GM19467 (cell line): ENCODE measurements at regions not wholly inside any gene's neighbourhood (a gene's known extent, or its start where the extent isn't known, plus 50 kb on each side); places are given as distances from the start of the nearest gene placed in this dataset.
"Not testable (repeated sequence)": the region's sequence is repeated elsewhere in the genome, so short reads cannot be mapped to it uniquely, and the experiment has no call there.

Experiments
- ATAC-seq: cut with Tn5 transposase; IDR thresholded peaks from one replicate; pipeline ENCODE4 v1.9.1; 2021; ENCODE audit warnings: mild to moderate bottlenecking, moderate library complexity; ENCODE audit not compliant: unreplicated experiment

DNA sequence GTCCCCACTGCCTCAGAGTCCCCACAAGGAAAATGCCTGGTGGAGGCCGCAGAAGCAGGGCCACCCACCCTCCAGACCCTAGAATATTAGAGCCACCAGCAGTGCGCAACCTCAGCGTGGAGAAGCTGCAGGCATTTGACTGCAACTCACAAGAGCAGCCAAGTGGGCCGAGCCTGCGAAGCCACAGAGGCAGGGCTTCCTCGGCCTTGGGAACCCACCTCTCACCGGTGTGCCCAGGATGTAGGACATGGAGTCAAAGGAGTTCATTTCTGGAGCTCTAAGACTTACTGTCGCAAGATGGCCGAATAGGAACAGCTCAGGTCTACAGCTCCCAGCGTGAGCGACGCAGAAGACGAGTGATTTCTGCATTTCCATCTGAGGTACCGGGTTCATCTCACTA lies 397.9 kb upstream of the PIK3R1 start:
- no peak for ATAC-seq

DNA sequence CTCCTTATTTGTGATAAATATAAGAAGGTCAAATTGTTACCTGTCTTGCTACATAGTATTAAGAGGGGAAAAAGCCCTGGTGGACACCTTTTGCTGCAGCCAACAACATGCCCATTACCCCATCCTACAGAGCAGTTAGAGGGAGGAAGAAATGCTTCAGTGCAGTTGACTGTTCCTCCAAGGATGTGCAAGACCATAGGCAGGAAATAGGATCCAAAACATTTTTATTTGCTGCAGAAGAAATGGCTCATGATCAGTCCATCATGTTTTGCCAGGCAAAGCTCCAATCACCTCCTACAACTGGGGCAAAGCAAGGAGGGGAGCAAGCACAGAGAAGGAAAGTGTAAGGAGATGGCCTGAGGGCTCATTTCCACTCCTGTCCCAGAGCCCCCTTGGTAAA lies 399.1 kb upstream of the PIK3R1 start:
- ATAC-seq: no peak

DNA sequence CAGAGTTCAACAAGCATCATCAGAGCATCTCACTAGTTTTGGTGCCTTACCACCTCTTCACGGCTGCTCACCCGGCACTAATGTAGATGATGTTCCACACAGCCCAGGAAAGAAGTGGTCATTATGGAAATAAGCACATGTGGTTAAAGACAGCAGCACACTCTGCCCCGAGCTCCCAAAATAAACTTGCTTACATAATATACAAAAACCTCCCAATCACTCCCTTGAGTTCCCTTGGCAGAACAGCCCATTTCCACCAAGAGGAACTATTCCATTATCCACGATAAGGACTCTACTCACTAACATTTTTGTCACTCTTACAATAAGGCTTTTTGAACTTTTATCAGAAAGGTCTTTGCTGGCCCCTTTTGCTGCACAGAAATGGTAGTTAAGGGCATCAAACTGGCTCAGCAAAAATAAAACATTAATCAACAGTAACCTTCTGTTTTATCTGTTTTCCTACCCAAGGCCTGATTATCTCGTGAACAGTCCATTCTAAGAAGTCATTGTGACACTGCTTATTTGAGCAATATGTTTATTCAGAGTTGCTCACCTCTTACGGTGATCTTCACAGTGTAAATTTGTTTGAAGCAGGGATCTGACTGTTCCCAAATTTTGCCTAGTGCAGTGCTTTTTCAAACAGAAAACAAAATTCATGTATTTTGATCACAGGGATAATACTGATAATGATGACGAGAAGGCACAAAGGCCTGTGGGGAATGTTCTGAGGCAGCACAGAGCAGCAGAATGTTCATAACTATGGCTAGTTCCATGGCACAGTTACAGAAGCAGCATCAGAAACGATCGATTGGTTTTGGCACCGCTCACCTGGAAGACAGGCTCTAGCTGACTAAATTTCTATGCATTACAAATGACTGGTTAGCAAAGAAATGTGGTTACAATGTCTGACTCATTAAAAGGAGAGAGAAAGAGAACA lies 399.8 kb upstream of the PIK3R1 start:
- ATAC-seq: no peak

DNA sequence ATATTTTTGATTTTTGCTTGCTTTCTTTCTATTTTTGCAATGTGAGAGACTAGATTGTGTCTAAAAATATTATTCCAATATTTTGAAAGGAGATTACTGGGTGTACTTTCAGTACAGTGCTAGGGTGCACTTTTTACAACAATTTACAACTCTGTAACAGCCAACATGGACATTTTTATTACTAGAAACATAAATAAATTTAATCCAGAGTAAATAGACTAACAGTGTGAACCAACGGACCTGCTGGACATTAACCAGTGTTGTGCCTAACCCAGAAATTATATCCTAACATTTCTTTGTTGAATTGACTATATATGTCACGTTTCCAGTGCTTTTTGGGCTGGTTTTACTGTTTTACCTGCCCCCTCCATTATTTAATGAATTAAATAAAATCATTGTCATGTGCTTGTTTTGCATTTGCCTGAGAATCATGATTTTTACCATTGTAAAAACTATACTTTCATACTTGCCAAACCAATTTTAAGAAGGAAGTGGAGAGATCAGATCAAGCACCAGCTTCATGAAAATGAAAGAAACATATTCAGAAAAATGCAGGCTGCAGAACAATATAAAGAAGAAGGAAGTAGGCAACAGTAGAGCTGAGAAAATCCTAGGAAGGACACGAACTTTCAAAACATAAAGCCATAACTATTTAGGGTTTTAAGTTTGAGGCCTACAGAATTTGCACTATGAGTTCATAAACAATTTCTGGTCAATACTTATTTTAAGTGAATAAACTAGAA lies 400.8 kb upstream of the PIK3R1 start:
- ATAC-seq: no peak

DNA sequence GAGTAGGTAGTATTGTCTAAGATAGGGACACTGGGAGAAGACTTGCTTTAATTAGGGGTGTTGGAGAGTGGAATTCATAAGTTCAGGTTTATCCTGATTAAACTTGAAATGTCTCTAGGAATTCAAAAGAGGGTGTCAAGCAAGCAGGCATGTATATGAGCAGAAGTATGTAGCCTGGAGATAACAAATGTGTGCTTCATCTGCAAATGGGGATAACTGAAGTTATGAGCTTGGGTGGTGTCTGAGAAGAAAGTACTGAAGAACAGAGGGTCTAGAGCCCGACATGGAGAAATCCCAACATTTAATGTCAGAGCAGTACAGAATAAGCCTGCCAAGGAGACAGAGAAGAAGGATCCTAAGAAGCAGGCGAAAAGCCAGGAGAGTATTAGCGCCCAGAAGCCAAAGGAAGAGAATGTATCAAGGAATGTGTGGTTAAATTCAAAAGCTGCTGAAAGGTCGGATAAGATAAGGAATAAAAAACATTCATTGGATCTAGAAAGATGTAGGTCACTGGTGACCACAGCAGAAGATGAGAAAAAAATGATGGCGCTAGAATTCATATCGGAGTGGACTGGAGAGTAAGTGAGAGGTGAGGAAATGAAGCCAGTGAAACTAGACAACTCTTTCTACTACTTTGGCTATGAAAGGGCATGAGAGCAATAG lies 401.5 kb upstream of the PIK3R1 start:
- no peak for ATAC-seq

DNA sequence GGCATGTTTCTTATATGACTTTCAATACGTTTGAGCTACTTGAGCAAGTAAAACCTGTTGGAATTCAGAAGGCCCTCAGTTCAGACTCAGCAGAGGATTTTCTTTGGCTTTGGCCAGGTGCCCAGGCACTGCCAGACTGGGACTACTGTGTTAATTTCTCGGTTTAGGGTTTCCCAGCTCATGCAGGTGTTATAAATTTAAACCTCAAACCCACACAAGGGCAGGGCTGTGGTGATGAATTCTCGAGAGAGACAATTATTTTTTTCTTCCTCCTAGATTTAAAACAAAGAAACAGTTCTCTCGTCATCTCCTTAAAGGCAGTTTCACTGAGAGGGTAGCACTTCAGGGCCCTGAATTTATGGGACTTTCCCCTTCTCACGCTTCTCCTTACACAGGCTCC lies 406.0 kb upstream of the PIK3R1 start:
- no peak for ATAC-seq

DNA sequence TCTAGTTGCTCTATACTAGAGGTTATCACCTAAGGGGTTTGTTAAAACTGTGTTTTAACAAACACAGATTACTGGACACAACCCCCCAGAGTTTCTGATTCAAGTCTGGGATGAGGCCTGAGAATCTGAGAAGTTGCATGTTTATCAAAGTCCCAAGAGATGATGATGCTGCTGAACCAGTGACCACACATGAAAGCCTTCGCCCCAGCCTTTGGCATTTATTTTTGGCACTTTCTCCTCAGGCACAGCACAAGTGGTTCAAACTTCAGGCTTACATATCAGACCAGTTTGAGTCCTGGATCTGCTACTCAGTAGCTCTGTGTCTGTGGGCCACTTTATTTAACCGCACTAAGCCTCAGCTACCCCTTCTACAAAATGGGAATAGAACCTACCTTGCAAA lies 407.2 kb upstream of the PIK3R1 start:
- no peak for ATAC-seq

DNA sequence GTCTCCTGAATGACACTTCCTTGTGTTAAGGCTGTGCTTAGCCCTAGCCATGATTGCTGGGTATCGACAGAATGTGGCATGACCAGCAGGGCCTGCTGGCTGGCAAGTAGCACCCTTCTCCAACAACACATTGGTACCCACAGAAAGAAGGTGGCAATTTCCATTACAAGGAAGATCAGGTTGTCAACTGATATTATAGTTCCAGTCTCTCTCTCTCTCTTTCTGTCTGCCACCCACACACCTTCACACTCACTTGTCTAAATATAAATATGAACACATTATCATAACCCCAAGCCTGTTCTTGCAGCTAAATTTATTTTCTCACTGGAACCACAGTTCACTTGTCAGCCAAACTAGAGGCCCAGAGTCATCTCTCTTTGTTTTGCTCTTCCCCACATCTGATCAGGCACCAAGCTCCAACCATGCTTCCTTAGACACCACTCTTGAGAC lies 408.1 kb upstream of the PIK3R1 start:
- peak; percentile 51 for ATAC-seq

DNA sequence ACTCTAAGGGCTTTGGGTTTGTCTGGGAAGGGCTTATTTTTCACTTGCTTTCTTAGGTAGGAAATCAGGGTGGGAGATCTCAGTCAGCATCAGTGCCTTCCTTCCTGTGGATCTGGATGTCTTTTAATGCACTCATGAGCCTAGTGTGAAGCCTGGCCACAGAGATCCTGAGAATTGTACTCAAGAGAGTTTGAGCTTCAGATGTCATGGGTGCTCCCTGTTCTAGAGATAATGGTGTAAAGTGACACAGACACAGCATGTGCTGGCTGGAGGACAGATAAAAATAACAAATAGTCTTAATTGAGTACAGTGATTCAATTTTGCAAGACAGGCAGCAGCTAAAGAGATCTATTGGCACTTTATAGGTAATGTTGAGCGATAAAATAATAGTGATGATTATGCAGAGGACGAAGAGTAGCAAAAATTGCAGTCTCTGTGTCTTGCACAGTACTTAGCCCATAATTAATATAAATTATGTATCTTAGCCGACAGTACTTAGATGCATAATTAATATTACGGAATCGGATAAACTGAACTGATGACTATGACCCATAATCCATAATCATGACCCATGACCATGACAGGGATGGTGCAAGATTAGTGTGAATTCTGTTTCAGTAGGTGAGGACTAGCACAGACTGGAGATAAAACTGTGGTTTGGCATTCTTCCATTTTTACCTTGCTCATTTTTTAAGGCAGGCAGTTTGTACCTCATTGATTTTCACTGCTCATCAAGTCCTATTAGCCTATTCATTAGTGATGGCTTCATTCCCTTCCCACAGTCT lies 408.7 kb upstream of the PIK3R1 start:
- ATAC-seq: no peak

DNA sequence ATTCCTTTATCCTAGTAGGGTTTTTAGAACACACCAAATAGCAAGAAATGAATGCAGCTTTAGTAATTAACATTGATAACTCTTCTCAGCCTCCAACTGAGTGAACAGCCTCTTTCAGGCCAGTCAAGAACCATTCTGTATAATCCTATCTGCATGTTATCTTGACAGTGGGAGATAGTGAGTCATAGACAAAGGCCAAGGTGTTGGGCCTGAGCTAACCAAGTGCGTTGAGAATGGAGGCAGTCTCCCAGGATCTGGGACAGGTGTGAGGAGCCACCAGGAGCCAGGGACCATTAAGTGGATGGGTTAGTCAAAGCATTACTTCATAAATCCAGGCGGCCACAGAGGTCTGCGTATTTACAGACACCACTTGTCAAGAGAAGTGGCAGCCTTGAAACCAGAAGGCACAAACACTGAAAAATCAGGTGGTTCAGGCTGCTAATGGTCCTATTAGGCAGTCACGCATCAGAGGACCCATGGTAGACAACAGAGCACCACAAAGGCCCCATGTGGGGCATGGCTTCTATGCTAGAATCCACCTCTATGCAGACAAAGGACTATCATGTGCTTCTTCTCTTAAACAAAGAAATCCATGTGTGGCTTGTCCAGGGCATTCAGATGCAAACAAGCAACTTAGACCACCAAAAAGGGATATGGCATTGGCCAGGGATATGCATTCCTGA lies 409.7 kb upstream of the PIK3R1 start:
- no peak for ATAC-seq

DNA sequence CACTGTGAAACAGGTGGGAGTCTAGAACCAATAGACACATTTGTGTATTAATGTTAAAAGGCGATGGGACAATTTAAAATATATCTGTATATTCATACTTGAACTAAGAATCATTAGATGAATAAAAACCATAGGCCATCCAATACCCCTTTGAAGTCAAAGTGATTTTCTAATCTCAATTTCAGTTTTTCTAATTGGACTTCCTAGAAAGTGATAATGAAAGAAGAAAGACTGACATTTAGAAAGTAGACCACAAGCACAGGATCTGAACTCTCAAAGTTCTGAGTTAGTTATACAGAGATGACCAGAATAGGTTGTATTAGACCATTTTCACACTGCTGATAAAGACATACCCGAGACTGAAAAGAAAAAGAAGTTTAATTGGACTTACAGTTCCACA lies 412.8 kb upstream of the PIK3R1 start:
- peak; percentile 56 for ATAC-seq

DNA sequence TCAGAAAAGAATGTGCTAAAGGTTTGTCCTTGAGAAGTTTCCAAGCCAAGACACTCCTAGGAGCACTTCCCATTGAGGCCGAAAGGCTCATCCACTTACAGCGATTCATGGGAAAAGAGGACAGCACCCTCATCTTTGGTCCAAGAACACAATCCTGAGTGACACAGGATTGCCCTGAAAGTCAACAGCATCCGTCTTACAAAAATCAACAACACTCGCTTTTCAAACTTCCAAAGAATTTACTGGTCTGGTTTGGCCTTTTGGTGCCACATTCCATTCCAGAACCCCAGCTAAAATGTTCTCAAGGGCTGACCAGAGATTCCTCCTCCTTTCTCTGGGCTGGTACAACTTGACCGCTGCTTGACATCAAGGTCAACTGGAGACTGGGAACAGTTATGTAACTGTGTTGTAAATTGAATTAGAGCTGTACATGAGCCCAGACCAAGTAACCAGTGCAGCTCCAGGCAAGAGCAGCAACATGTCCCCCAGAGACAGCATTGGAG lies 415.8 kb upstream of the PIK3R1 start:
- no peak for ATAC-seq

DNA sequence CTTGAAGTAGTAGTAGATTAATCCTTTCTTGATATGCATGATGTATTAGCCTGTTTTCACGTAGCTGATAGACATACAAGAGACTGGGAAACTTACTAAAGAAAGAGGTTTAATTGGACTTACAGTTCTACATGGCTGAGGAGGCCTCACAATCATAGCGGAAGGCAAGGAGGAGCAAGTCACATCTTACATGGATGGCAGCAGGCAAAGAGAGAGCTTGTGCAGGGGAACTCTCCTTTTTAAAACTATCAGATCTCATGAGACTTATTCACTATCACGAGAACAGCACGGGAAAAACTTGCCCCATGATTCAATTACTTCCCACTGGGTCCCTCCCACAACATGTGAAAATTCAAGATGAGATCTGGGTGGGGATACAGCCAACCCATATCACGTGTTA lies 417.1 kb upstream of the PIK3R1 start:
- not testable (repeated sequence) for ATAC-seq

DNA sequence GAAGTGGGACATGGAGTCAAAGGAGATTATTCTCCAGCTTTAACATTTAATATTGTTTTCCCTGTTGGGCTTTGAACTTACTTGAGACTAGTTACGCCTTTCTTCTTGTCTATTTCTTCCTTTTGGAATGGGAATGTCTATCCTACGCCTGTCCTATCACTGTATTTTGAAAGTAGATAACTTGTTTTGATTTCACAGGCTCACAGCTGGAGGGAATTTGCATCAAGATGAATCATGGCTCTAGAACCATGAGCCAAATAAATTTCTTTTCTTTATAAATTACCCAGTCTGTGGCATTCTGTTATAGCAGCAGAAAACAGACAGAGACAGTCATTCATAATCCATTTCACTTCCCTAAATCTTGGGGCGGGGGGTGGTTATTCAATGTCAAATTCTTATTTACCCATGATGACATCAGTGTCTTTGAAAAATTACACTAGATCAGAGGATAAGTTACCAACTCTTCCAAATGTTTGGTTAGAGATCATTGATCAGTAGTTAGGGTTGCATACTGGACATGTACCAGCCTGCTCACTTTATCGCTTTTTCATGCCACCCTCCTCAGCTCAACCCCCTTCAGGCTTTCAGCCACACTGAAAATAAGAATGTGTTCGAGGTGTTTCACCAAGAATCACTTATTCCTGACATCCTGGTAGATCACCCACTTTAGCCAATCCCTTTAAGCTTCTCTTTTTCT lies 419.6 kb upstream of the PIK3R1 start:
- no peak for ATAC-seq

DNA sequence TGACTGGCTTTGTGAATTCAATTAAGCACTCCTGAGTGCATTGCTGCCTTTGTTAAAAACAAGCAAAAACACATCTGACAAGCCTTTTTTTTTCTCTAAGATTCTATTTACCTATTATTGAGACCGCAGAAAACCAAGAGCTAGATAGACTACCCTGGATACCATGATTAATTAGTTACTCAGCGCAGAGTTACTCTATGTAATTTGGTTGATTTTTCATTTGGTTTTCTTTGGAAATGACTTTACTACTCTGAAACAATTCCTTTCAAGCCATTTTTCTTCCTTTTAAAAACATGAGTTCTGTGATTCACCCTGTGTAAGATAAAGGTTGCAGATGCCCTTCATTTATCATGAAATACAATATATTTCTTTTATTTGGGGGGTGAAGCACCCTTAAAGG lies 421.6 kb upstream of the PIK3R1 start:
- no peak for ATAC-seq

DNA sequence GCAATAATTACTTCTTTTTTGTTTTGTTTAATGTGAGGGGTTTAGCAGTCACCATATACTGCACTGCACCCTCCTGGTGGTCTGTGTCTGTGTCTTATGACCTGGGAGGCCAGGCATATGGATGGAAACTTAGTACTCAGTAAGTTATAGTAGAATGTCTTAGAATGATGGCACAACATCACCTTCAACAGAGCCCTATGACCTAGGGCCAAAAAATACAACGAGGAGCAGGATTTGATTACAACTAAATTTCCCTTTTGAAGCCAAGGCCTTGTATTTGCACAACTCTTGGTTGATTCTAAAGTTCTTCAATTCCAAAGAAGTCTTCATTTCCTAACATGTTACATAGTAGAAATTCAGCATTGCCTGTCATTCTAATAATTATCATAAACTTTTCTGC lies 422.1 kb upstream of the PIK3R1 start:
- no peak for ATAC-seq

DNA sequence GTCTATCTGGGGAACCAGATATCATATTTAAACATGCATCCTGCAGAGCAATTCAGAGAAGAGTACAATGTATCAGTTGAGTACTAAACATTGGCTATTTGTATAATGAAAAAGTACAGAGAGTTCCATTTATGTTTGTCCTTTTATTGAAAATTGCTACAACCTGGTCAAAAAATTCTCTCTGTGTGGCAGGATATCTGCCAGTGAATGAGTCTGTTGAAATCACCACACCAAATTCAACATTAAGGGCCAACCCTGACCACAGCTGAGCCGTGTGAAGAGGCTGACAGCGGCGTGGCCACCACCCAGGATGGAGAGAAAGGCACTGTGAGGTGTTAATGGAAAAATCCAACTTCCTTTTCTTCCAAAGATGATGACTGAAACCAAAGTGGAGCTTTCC lies 422.7 kb upstream of the PIK3R1 start:
- ATAC-seq: no peak

DNA sequence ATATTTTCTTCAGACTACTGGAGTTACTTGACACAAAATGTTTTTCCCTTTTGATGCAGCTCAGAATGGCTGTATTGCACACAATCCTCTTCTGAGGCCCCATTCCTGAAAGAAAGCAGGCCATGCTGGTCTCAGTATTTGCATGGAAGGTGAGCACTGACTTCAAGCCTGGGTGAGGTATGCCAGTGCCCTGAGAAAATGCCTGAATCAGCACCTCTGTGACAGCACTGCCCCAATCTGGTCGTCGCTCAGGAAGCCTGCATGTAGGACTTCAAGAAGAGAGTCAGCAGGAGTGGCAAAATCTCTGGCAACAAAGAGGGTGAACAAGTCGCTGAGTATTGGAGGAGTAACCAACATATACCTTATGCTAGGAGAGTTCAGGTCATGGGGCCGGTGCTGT lies 425.2 kb upstream of the PIK3R1 start:
- no peak for ATAC-seq

DNA sequence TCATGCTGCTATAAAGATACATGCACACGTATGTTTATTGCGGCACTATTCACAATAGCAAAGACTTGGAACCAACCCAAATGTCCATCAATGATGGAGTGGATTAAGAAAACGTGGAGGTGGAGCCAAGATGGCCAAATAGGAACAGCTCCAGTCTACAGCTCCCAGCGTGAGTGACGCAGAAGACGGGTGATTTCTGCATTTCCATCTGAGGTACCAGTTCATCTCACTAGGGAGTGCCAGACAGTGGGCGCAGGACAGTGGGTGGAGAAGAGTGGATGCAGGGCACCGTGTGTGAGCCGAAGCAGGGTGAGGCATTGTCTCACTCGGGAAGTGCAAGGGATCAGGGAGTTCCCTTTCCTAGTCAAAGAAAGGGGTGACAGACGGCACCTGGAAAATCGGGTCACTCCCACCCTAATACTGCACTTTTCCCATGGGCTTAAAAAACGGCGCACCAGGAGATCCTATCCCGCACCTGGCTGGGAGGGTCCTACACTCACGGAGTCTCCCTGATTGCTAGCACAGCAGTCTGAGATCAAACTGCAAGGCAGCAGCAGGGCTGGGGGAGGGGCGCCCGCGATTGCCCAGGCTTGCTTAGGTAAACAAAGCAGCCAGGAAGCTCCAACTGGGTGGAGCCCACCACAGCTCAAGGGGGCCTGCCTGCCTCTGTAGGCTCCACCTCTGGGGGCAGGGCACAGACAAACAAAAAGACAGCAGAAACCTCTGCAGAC lies 435.5 kb upstream of the PIK3R1 start:
- ATAC-seq: not testable (repeated sequence)
